HG02885 (cell line): ENCODE measurements at regions not wholly inside any gene's neighbourhood (a gene's known extent, or its start where the extent isn't known, plus 50 kb on each side); places are given as distances from the start of the nearest gene placed in this dataset.

Experiments used
- ATAC-seq: cut with Tn5 transposase; IDR thresholded peaks from one replicate; pipeline ENCODE4 v1.9.1; 2021; ENCODE audit warnings: mild to moderate bottlenecking; ENCODE audit not compliant: unreplicated experiment, poor library complexity

- ATAC-seq: no peak
These were observed 193.6 kb downstream of the FGFR2 start for GRCh38 chr10:121404611-121405010.

GRCh38 chr10:121405096-121405495 is 193.1 kb downstream of the FGFR2 start:
- ATAC-seq: no peak

GRCh38 chr10:121405549-121405948 is 192.7 kb downstream of the FGFR2 start:
- ATAC-seq: no peak

GRCh38 chr10:121405953-121406352 is 192.3 kb downstream of the FGFR2 start:
- ATAC-seq: no peak

- no peak for ATAC-seq
These were observed 191.3 kb downstream of the FGFR2 start for GRCh38 chr10:121406823-121407545.

GRCh38 chr10:121409466-121410104 is 188.7 kb downstream of the FGFR2 start:
- no peak for ATAC-seq

GRCh38 chr10:121411004-121411403 is 187.2 kb downstream of the FGFR2 start:
- ATAC-seq: no peak

GRCh38 chr10:121413951-121414350 is 184.3 kb downstream of the FGFR2 start:
- ATAC-seq: no peak

GRCh38 chr10:121414366-121415062 is 183.7 kb downstream of the FGFR2 start:
- no peak for ATAC-seq

GRCh38 chr10:121415063-121415399 is 183.2 kb downstream of the FGFR2 start:
- ATAC-seq: no peak

- no peak for ATAC-seq
These were observed 182.2 kb downstream of the FGFR2 start for GRCh38 chr10:121416071-121416470.

- no peak for ATAC-seq
These were observed 180.9 kb downstream of the FGFR2 start for GRCh38 chr10:121417298-121417697.

- ATAC-seq: no peak
These were observed 180.0 kb downstream of the FGFR2 start for GRCh38 chr10:121418126-121418777.

- no peak for ATAC-seq
These were observed 178.2 kb downstream of the FGFR2 start for GRCh38 chr10:121420006-121420405.

GRCh38 chr10:121422096-121422495 is 176.1 kb downstream of the FGFR2 start:
- no peak for ATAC-seq

- no peak for ATAC-seq
These were observed 172.6 kb downstream of the FGFR2 start for GRCh38 chr10:121425623-121426022.

GRCh38 chr10:121426307-121426706 is 171.9 kb downstream of the FGFR2 start:
- ATAC-seq: no peak
